ENCODE measurements at regions not wholly inside any gene's neighbourhood (a gene's known extent, or its start where the extent isn't known, plus 50 kb on each side); places are given as distances from the start of the nearest gene placed in this dataset.

DNA sequence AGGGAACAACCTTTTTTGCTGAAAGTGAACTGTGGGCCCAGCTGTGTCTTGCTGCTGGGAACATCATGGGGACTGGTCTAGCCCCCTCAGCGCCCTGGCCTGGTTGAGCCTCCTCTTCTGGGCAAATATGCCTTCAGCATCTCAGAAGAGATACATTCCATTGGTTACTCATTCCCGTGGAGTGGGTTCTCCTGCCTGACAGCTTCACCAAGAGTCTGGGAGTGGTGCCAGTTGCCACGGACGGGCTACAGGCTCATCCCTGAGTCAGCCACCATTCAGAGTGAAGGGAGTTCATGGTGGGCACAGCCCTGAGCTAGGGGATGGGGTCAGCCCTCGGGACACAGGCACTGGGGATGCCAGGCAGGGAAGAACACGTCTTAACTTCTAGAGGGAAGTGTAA, 81.9 kb downstream of the RAMP3 start:
- H3K36me3 ChIP-seq (replicated peaks in 1 of 2; ENCODE audit: control insufficient read depth in 2 of 2, insufficient read depth in 2 of 2, low read length in 2 of 2), result no peaks in the 10 kb centered on the region
- no peaks in the 10 kb centered on the region for H3K4me1 ChIP-seq (ENCODE audit: control insufficient read depth in 2 of 2, insufficient read depth in 1 of 2, low read depth in 1 of 2, low read length in 2 of 2)
- no peak overlapping the region for H3K23ac ChIP-seq (ENCODE audit: low read depth, low read length, poor library complexity)
- peak overlapping the region; percentile 27 for H3K9ac ChIP-seq (ENCODE audit: low read depth, low read length, poor library complexity)
- no peak overlapping the region for H2AK5ac ChIP-seq (ENCODE audit: low read depth, low read length)
- H3K18ac ChIP-seq (ENCODE audit: low read length), result no peak overlapping the region
- no peak overlapping the region for H3K4me3 ChIP-seq (ENCODE audit: low read length in 2 of 2)
- H3K4me2 ChIP-seq (ENCODE audit: insufficient read depth, low read length, poor library complexity, severe bottlenecking), result no peak overlapping the region
- H2BK5ac ChIP-seq (ENCODE audit: low read length), result no peak overlapping the region
- no CpG with 5 or more reads among the region's 6 CpGs for WGBS, 2 donors (ENCODE audit: extremely low coverage in 2 of 2, insufficient read length in 2 of 2, insufficient replicate concordance in 1 of 2)
- H3K79me1 ChIP-seq (ENCODE audit: low read depth, low read length), result no peaks in the 10 kb centered on the region
- H3K4ac ChIP-seq (ENCODE audit: low read length), result no peak overlapping the region
- DNase-seq (ENCODE audit: low spot score), result no peak
- H2BK12ac ChIP-seq (ENCODE audit: low read length), result no peak overlapping the region
- no peak overlapping the region for H3K14ac ChIP-seq (ENCODE audit: low read length)
- no peaks in the 10 kb centered on the region for H3K9me3 ChIP-seq (replicated peaks in 1 of 2; ENCODE audit: control insufficient read depth in 2 of 2, insufficient read depth in 1 of 2, low read depth in 1 of 2, low read length in 2 of 2)
- H3K27ac ChIP-seq (replicated peaks; ENCODE audit: low read length), result no peak overlapping the region
- peaks cover 0 to 18% (median 0%) of the 10 kb centered on the region in 3 experiments for H3K27me3 ChIP-seq (ENCODE audit: control insufficient read depth in 3 of 3, insufficient read depth in 3 of 3, low read depth in 1 of 3, low read length in 3 of 3)
- H2BK120ac ChIP-seq (ENCODE audit: low read depth, low read length), result no peak overlapping the region
- H4K91ac ChIP-seq (ENCODE audit: low read depth, low read length, poor library complexity), result no peak overlapping the region
- H2AFZ ChIP-seq (ENCODE audit: low read length), result no peak overlapping the region
- H2BK15ac ChIP-seq (ENCODE audit: low read length), result no peak overlapping the region
- H4K8ac ChIP-seq (ENCODE audit: low read depth, low read length), result no peak overlapping the region

DNA sequence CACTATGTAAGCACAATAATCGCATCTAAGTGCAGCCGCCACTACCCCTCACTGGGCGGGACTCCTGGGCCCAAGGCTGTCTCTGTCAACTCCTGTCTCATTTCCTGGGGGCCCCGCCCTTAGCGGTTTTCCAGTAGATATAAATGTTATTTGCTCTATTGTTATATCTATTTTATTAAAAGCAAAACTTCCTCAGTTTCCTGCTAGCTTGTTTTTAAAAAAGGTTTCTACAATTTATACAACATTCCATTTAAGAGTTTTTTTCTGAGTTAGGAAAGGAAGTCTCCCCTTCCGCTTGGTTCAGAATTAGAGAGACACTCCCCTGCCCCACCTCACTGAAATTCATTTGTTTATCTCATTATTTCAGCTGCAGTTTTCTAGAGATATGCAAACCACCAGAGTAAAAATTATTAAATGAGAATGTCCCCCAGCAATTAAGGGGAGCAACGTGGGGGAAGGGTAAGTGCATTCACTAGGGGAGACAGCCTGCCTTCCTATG, 82.7 kb downstream of the RAMP3 start:
- Histone ChIP-seq H3K36me3 (replicated peaks in 1 of 2; ENCODE audit: control insufficient read depth in 2 of 2, insufficient read depth in 2 of 2, low read length in 2 of 2) (no peaks in the 10 kb centered on the region), H3K4me1 (ENCODE audit: control insufficient read depth in 2 of 2, insufficient read depth in 1 of 2, low read depth in 1 of 2, low read length in 2 of 2) (no peaks in the 10 kb centered on the region)
- no CpG with 5 or more reads among the region's 7 CpGs for WGBS, 2 donors (ENCODE audit: extremely low coverage in 2 of 2, insufficient read length in 2 of 2, insufficient replicate concordance in 1 of 2)

DNA sequence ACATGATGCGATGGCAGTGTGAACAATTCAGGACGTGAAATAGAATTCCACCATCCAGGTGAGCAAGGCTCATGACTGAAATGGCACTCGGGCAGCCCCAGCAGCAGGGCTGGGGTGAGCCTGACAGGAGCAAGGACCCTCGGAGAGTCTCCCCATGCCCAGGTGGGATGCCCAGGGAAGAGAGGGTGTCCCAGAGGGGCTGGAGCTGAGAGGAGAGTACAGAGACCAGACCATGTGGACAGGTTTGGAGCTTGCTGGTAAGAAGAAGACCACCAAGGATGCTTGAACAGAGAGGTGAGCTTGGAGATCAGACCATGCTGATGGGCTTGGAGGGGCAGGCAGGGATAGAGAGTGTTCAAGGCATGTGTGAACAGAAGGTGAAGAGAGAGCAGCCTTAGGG, 83.3 kb downstream of the RAMP3 start:
- Histone ChIP-seq H3K4ac (ENCODE audit: low read length) (no peak overlapping the region), H2BK15ac (ENCODE audit: low read length) (no peak overlapping the region), H3K36me3 (replicated peaks in 1 of 2; ENCODE audit: control insufficient read depth in 2 of 2, insufficient read depth in 2 of 2, low read length in 2 of 2) (no peaks in the 10 kb centered on the region), H3K18ac (ENCODE audit: low read length) (peak overlapping the region; percentile 21), H4K91ac (ENCODE audit: low read depth, low read length, poor library complexity) (no peak overlapping the region), H2BK120ac (ENCODE audit: low read depth, low read length) (no peak overlapping the region), H3K4me2 (ENCODE audit: insufficient read depth, low read length, poor library complexity, severe bottlenecking) (no peak overlapping the region), H3K14ac (ENCODE audit: low read length) (peak overlapping the region; percentile 9), H3K23ac (ENCODE audit: low read depth, low read length, poor library complexity) (no peak overlapping the region), H3K4me3 (ENCODE audit: low read length in 2 of 2) (no peak overlapping the region), H2BK12ac (ENCODE audit: low read length) (no peak overlapping the region), H3K4me1 (ENCODE audit: control insufficient read depth in 2 of 2, insufficient read depth in 1 of 2, low read depth in 1 of 2, low read length in 2 of 2) (peaks cover 0 to 1% of the 10 kb centered on the region in 2 donors), H3K9me3 (replicated peaks in 1 of 2; ENCODE audit: control insufficient read depth in 2 of 2, insufficient read depth in 1 of 2, low read depth in 1 of 2, low read length in 2 of 2) (peaks cover 0 to 1% of the 10 kb centered on the region in 2 donors), H3K79me1 (ENCODE audit: low read depth, low read length) (no peaks in the 10 kb centered on the region), H3K27ac (replicated peaks; ENCODE audit: low read length) (no peak overlapping the region), H3K27me3 (ENCODE audit: control insufficient read depth in 3 of 3, insufficient read depth in 3 of 3, low read depth in 1 of 3, low read length in 3 of 3) (peaks cover 0 to 18% (median 0%) of the 10 kb centered on the region in 3 experiments), H4K8ac (ENCODE audit: low read depth, low read length) (no peak overlapping the region), H2AFZ (ENCODE audit: low read length) (no peak overlapping the region), H2AK5ac (ENCODE audit: low read depth, low read length) (no peak overlapping the region), H2BK5ac (ENCODE audit: low read length) (peak overlapping the region; percentile 10), H3K9ac (ENCODE audit: low read depth, low read length, poor library complexity) (no peak overlapping the region)
- no CpG with 5 or more reads among the region's 4 CpGs for WGBS, 2 donors (ENCODE audit: extremely low coverage in 2 of 2, insufficient read length in 2 of 2, insufficient replicate concordance in 1 of 2)
- no peak for DNase-seq (ENCODE audit: low spot score)

More for the DNA sequence above, 82.7 kb downstream of the RAMP3 start:
- Histone ChIP-seq H3K18ac (ENCODE audit: low read length) (no peak overlapping the region), H3K27ac (replicated peaks; ENCODE audit: low read length) (no peak overlapping the region), H3K14ac (ENCODE audit: low read length) (no peak overlapping the region), H2BK120ac (ENCODE audit: low read depth, low read length) (no peak overlapping the region), H2AFZ (ENCODE audit: low read length) (no peak overlapping the region), H3K79me1 (ENCODE audit: low read depth, low read length) (no peaks in the 10 kb centered on the region), H3K23ac (ENCODE audit: low read depth, low read length, poor library complexity) (no peak overlapping the region), H3K4me2 (ENCODE audit: insufficient read depth, low read length, poor library complexity, severe bottlenecking) (no peak overlapping the region), H3K4me3 (ENCODE audit: low read length in 2 of 2) (no peak overlapping the region), H3K9ac (ENCODE audit: low read depth, low read length, poor library complexity) (no peak overlapping the region), H2BK5ac (ENCODE audit: low read length) (no peak overlapping the region), H4K91ac (ENCODE audit: low read depth, low read length, poor library complexity) (no peak overlapping the region), H2AK5ac (ENCODE audit: low read depth, low read length) (no peak overlapping the region), H4K8ac (ENCODE audit: low read depth, low read length) (no peak overlapping the region), H2BK15ac (ENCODE audit: low read length) (no peak overlapping the region), H2BK12ac (ENCODE audit: low read length) (no peak overlapping the region), H3K4ac (ENCODE audit: low read length) (no peak overlapping the region), H3K27me3 (ENCODE audit: control insufficient read depth in 3 of 3, insufficient read depth in 3 of 3, low read depth in 1 of 3, low read length in 3 of 3) (peaks cover 0 to 18% (median 0%) of the 10 kb centered on the region in 3 experiments), H3K9me3 (replicated peaks in 1 of 2; ENCODE audit: control insufficient read depth in 2 of 2, insufficient read depth in 1 of 2, low read depth in 1 of 2, low read length in 2 of 2) (no peaks in the 10 kb centered on the region)
- DNase-seq (ENCODE audit: low spot score), result no peak

DNA sequence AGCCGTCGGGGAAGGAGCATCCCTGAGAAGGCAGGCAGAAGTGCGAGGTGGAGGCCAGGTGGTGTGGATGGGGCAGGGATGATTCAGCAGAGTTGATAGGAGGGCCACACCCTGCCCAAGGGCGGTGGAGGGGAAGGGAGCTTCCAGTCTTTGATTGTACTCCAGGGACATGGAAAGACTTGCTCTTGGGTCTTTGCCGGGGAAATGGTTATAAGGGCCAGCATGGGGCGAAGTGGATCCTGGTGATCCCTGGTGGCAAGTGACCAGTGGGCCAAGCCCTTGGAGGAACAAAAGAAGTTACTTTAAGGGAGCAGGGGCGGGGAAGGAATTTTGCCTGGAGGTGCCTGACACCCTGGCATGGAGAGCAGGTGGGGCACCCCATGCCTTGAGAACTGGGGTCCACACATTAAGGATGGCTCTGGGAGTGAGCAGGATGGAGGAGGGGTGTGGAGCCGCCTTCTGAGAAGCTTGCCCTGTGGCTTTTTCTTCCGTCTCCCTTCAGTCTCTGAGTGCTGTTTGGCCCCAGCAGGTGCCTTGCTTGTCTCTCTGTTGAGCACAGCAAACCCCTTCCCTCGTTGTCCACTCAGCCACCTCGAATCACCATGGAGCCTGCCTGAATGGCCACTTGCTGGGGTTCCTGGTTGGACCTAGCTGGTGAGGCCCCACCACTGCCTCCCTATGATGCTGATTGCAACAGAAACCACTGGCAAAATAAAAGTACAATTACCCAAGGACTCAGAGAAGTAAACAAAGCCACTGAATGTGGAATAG, 83.9 kb downstream of the RAMP3 start:
- Histone ChIP-seq H3K23ac (ENCODE audit: low read depth, low read length, poor library complexity) (no peak overlapping the region), H3K4ac (ENCODE audit: low read length) (no peak overlapping the region), H3K27ac (replicated peaks; ENCODE audit: low read length) (no peak overlapping the region), H4K91ac (ENCODE audit: low read depth, low read length, poor library complexity) (no peak overlapping the region), H2BK15ac (ENCODE audit: low read length) (no peak overlapping the region), H2BK120ac (ENCODE audit: low read depth, low read length) (no peak overlapping the region), H3K36me3 (replicated peaks in 1 of 2; ENCODE audit: control insufficient read depth in 2 of 2, insufficient read depth in 2 of 2, low read length in 2 of 2) (no peaks in the 10 kb centered on the region), H2AFZ (ENCODE audit: low read length) (no peak overlapping the region), H3K14ac (ENCODE audit: low read length) (peak overlapping the region; percentile 9), H3K9me3 (replicated peaks in 1 of 2; ENCODE audit: control insufficient read depth in 2 of 2, insufficient read depth in 1 of 2, low read depth in 1 of 2, low read length in 2 of 2) (peaks cover 0 to 2% of the 10 kb centered on the region in 2 donors), H3K9ac (ENCODE audit: low read depth, low read length, poor library complexity) (no peak overlapping the region), H3K4me3 (ENCODE audit: low read length in 2 of 2) (no peak overlapping the region), H3K27me3 (ENCODE audit: control insufficient read depth in 3 of 3, insufficient read depth in 3 of 3, low read depth in 1 of 3, low read length in 3 of 3) (peaks cover 0 to 18% (median 0%) of the 10 kb centered on the region in 3 experiments), H3K4me2 (ENCODE audit: insufficient read depth, low read length, poor library complexity, severe bottlenecking) (no peak overlapping the region), H2BK5ac (ENCODE audit: low read length) (peak overlapping the region; percentile 10), H2BK12ac (ENCODE audit: low read length) (no peak overlapping the region), H3K18ac (ENCODE audit: low read length) (peak overlapping the region; percentile 21), H4K8ac (ENCODE audit: low read depth, low read length) (no peak overlapping the region), H3K79me1 (ENCODE audit: low read depth, low read length) (no peaks in the 10 kb centered on the region), H2AK5ac (ENCODE audit: low read depth, low read length) (no peak overlapping the region), H3K4me1 (ENCODE audit: control insufficient read depth in 2 of 2, insufficient read depth in 1 of 2, low read depth in 1 of 2, low read length in 2 of 2) (peaks cover 0 to 1% of the 10 kb centered on the region in 2 donors)
- no CpG with 5 or more reads among the region's 11 CpGs for WGBS, 2 donors (ENCODE audit: extremely low coverage in 2 of 2, insufficient read length in 2 of 2, insufficient replicate concordance in 1 of 2)
- DNase-seq (ENCODE audit: low spot score), result no peak

All from neuronal stem cell (in vitro differentiated cells).